ENCODE measurements at regions not wholly inside any gene's neighbourhood (a gene's known extent, or its start where the extent isn't known, plus 50 kb on each side); places are given as distances from the start of the nearest gene placed in this dataset.

- H3K27ac ChIP-seq = no peak overlapping the region
- no peak overlapping the region for H3K4me3 ChIP-seq
- H3K4me1 ChIP-seq = no peaks in the 10 kb centered on the region
- intact Hi-C loops (cut with DNase I) = no loop called here
- no peaks in the 10 kb centered on the region for H3K9me3 ChIP-seq
- TF ChIP-seq, protein P1, sequence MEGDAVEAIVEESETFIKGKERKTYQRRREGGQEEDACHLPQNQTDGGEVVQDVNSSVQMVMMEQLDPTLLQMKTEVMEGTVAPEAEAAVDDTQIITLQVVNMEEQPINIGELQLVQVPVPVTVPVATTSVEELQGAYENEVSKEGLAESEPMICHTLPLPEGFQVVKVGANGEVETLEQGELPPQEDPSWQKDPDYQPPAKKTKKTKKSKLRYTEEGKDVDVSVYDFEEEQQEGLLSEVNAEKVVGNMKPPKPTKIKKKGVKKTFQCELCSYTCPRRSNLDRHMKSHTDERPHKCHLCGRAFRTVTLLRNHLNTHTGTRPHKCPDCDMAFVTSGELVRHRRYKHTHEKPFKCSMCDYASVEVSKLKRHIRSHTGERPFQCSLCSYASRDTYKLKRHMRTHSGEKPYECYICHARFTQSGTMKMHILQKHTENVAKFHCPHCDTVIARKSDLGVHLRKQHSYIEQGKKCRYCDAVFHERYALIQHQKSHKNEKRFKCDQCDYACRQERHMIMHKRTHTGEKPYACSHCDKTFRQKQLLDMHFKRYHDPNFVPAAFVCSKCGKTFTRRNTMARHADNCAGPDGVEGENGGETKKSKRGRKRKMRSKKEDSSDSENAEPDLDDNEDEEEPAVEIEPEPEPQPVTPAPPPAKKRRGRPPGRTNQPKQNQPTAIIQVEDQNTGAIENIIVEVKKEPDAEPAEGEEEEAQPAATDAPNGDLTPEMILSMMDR (IDR thresholded peaks at IDR 0.05) = no peak
- no peak for ATAC-seq
- no peak for DNase-seq
- no peaks in the 10 kb centered on the region for H3K36me3 ChIP-seq
- no peaks in the 10 kb centered on the region for H3K27me3 ChIP-seq (ENCODE audit: low read depth)
Observed at GRCh38 chr7:54179321-54180029, 362.7 kb upstream of the VSTM2A start.

DNA sequence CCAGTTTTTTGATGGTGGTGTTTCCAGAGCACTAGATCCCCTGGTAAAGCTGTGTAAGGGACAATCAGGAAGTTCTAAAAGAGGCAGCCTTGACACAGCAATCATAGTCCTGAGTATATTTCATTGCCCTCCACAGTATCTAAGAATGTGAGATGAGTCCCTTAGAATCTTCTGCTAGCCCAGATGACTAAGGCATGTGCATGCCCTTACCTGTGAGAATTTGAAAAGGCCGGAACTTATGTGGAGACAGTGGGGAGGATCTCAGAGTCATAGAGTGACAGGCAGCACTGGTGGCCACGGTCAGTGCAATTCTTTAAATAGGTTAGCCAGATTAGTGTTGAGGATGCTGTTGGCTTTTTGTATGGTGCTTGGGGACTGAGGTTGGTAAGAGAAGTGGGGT lies 361.4 kb upstream of the VSTM2A start:
- H3K4me1 ChIP-seq = no peaks in the 10 kb centered on the region
- intact Hi-C loops (cut with DNase I) = no loop called here
- no peak overlapping the region for H3K4me3 ChIP-seq
- no peaks in the 10 kb centered on the region for H3K27me3 ChIP-seq (ENCODE audit: low read depth)
- H3K36me3 ChIP-seq = no peaks in the 10 kb centered on the region
- TF ChIP-seq, protein P1 (IDR thresholded peaks at IDR 0.05) = no peak
- H3K27ac ChIP-seq = no peak overlapping the region
- DNase-seq (no peak), ATAC-seq (no peak)
- H3K9me3 ChIP-seq = no peaks in the 10 kb centered on the region

- no peak overlapping the region for H3K4me3 ChIP-seq
- no peaks in the 10 kb centered on the region for H3K27me3 ChIP-seq (ENCODE audit: low read depth)
- H3K4me1 ChIP-seq = no peaks in the 10 kb centered on the region
- intact Hi-C loops (cut with DNase I) = no loop called here
- no peaks in the 10 kb centered on the region for H3K36me3 ChIP-seq
- DNase-seq = no peak
- no peak for ATAC-seq
- TF ChIP-seq, protein P1 (IDR thresholded peaks at IDR 0.05) = no peak
- no peak overlapping the region for H3K27ac ChIP-seq
- no peaks in the 10 kb centered on the region for H3K9me3 ChIP-seq
Observed at GRCh38 chr7:54183055-54183454, 359.1 kb upstream of the VSTM2A start.

DNA sequence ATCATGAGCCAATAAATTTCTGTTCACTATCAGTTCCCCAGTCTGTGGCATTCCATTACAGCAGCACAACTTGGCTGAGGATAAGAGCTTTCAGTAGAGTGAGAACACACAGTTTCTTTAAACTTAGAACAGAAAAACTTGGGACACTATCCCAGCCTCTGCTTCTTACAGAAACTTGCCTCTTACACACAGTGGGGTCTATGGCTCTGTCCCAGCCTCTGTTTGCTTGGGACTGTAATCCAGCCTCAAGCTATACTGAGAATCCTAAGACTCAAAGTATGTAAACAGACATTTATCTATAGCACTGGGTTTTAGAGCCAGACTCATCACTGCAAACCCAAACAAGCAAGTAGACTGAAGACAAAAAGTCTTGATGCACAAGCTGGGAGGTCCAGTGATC lies 355.8 kb upstream of the VSTM2A start:
- Histone ChIP-seq H3K36me3 (no peaks in the 10 kb centered on the region), H3K4me1 (no peaks in the 10 kb centered on the region), H3K4me3 (no peak overlapping the region), H3K27ac (no peak overlapping the region), H3K9me3 (no peaks in the 10 kb centered on the region), H3K27me3 (ENCODE audit: low read depth) (no peaks in the 10 kb centered on the region)
- DNase-seq (no peak), ATAC-seq (no peak)
- intact Hi-C loops (cut with DNase I) = no loop called here
- TF ChIP-seq, protein P1 (IDR thresholded peaks at IDR 0.05) = no peak

DNA sequence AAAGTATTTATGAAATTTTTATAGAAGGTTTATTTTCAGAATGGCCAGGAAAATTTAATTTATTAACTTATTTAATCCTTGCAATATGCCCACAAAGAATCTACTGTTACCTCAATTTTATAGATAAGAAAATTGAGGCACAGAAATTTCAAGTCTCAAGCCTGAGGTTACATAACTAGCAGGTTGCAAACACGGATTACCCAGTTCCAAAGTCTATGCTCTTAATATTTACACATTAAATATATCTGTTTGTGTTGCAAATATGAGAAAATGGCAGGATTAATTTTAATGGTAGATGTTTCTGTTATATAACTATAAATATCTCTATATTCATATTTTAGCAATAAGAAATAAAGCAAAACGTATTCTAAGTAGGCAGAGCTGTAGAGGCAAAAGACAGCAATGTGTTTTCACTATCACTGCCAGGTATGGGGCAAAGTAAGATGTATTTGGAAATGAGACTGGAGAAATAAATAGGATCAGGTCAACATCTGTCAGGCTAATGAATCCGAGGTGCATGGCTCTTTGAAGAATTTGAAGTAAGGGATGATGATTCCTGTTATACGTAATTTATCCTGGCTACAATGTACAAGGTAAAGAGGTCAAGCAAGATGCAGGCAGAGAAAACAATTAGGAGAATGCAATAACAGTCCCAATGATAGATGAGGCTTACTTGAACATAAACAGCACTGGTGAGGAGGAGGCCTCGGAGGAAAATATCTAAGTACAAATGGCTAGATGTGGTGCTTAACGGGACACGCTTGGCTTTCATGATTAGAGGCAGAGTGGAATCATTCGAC lies 354.1 kb upstream of the VSTM2A start:
- H3K27me3 ChIP-seq (ENCODE audit: low read depth) = no peaks in the 10 kb centered on the region
- H3K27ac ChIP-seq = no peak overlapping the region
- no peaks in the 10 kb centered on the region for H3K4me1 ChIP-seq
- ATAC-seq (no peak), DNase-seq (no peak)
- intact Hi-C loops (cut with DNase I) = no loop called here
- H3K9me3 ChIP-seq = no peaks in the 10 kb centered on the region
- no peaks in the 10 kb centered on the region for H3K36me3 ChIP-seq
- H3K4me3 ChIP-seq = no peak overlapping the region
- TF ChIP-seq, protein P1 (IDR thresholded peaks at IDR 0.05) = no peak
